OCI-LY3 (cell line): ENCODE measurements at regions not wholly inside any gene's neighbourhood (a gene's known extent, or its start where the extent isn't known, plus 50 kb on each side); places are given as distances from the start of the nearest gene placed in this dataset.

Experiments used
- EZH2phosphoT487 ChIP-seq: fragments of 200-600 bp; shearing (Covaris generic); IDR thresholded peaks from 2 replicates; pipeline ENCODE4 v1.6.1; 2018; ENCODE audit warnings: antibody characterized with exemption, mixed run types, low read depth
- TF ChIP-seq, protein P1 (sequence below): fragments of 200-600, 300-600 bp; sonication (generic); IDR thresholded peaks from 2 replicates; pipeline ENCODE4 v1.5.1; 2014; ENCODE audit warnings: antibody characterized with exemption, low read length, low read depth

DNA sequence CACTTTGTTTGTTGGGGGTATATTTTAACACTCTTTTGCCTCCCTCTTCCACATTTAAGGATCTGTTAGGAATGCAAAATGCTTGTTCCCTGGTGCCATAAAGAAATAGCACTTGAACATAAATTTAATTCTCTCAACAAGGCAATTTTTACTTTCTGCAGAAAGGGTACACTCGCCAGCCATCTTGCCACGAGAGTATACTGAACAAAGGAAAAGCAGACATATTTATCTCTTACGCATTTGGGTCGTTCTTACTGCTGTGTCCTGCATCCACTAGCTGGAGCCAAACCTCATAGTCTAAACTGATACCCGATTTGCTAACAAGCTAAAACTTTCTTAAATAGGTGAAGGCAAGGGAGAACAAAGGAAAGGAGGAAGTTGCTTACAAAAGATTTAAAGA is 129.5 kb downstream of the B3GNT2 start:
- TF ChIP-seq, protein P1, sequence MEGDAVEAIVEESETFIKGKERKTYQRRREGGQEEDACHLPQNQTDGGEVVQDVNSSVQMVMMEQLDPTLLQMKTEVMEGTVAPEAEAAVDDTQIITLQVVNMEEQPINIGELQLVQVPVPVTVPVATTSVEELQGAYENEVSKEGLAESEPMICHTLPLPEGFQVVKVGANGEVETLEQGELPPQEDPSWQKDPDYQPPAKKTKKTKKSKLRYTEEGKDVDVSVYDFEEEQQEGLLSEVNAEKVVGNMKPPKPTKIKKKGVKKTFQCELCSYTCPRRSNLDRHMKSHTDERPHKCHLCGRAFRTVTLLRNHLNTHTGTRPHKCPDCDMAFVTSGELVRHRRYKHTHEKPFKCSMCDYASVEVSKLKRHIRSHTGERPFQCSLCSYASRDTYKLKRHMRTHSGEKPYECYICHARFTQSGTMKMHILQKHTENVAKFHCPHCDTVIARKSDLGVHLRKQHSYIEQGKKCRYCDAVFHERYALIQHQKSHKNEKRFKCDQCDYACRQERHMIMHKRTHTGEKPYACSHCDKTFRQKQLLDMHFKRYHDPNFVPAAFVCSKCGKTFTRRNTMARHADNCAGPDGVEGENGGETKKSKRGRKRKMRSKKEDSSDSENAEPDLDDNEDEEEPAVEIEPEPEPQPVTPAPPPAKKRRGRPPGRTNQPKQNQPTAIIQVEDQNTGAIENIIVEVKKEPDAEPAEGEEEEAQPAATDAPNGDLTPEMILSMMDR = no peak
- no peak for TF ChIP-seq EZH2phosphoT487
